ENCODE measurements at regions not wholly inside any gene's neighbourhood (a gene's known extent, or its start where the extent isn't known, plus 50 kb on each side); places are given as distances from the start of the nearest gene placed in this dataset.

DNA sequence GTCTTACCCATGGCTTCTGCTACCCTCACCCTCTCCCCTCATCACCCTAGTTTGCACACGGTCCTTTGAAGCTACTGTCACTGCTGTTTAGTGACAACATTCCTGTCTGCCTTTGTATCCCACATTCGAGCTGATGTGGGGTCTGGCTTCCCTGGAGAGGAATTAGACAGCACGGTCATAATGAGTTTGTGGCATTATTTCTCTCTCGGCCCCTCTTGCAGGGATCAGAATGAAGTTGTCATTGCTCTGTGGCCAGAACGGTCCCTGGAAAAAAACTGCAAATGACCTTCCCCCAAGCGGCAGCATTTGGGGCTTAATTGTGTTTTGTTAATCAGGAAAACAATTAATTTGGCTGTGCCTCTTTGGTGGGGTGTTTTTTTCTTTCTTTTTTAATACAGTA is 317.2 kb upstream of the PODXL start:
- H3K36me3 Mint-ChIP-seq (ENCODE audit: unreplicated experiment), result no peaks in the 10 kb centered on the region
- TF ChIP-seq, protein P1, sequence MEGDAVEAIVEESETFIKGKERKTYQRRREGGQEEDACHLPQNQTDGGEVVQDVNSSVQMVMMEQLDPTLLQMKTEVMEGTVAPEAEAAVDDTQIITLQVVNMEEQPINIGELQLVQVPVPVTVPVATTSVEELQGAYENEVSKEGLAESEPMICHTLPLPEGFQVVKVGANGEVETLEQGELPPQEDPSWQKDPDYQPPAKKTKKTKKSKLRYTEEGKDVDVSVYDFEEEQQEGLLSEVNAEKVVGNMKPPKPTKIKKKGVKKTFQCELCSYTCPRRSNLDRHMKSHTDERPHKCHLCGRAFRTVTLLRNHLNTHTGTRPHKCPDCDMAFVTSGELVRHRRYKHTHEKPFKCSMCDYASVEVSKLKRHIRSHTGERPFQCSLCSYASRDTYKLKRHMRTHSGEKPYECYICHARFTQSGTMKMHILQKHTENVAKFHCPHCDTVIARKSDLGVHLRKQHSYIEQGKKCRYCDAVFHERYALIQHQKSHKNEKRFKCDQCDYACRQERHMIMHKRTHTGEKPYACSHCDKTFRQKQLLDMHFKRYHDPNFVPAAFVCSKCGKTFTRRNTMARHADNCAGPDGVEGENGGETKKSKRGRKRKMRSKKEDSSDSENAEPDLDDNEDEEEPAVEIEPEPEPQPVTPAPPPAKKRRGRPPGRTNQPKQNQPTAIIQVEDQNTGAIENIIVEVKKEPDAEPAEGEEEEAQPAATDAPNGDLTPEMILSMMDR (IDR thresholded peaks at IDR 0.05; ENCODE audit: partially characterized antibody, unreplicated experiment), result no peak
- H3K27me3 Mint-ChIP-seq (ENCODE audit: unreplicated experiment), result peaks cover 3% of the 10 kb centered on the region
- no peak overlapping the region for H3K27ac Mint-ChIP-seq (ENCODE audit: unreplicated experiment)
- peaks cover 2% of the 10 kb centered on the region for H3K9me3 Mint-ChIP-seq (ENCODE audit: unreplicated experiment)
- no peaks in the 10 kb centered on the region for H3K4me1 Mint-ChIP-seq (ENCODE audit: low read depth, unreplicated experiment)
- DNase-seq, result no peak
- no peak overlapping the region for H3K4me3 Mint-ChIP-seq (ENCODE audit: unreplicated experiment)

DNA sequence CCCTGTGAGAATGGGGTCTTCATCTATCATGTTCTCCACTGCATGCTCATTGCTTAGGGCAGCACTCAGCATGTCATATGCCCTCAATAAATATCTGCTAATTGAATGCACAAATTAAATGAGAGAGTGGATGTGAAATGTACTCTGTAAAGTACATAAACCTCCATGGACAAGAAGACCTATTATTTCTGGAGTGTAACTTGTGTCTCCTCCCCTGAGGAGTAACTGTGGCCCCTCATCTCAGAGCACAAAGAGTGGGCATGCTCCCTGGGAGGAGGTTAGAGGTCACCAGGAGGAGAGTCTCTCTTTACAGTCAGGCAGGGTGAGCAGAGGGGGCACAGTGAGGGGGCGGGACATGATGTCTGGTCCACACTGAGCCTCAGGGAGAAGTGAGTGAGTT is 313.6 kb upstream of the PODXL start:
- Mint-ChIP-seq H3K27ac (ENCODE audit: unreplicated experiment) (no peak overlapping the region), H3K27me3 (ENCODE audit: unreplicated experiment) (peaks cover 3% of the 10 kb centered on the region), H3K36me3 (ENCODE audit: unreplicated experiment) (no peaks in the 10 kb centered on the region), H3K9me3 (ENCODE audit: unreplicated experiment) (peaks cover 2% of the 10 kb centered on the region), H3K4me1 (ENCODE audit: low read depth, unreplicated experiment) (no peaks in the 10 kb centered on the region), H3K4me3 (ENCODE audit: unreplicated experiment) (no peak overlapping the region)
- no peak for DNase-seq
- TF ChIP-seq, protein P1 (IDR thresholded peaks at IDR 0.05; ENCODE audit: partially characterized antibody, unreplicated experiment), result no peak

DNA sequence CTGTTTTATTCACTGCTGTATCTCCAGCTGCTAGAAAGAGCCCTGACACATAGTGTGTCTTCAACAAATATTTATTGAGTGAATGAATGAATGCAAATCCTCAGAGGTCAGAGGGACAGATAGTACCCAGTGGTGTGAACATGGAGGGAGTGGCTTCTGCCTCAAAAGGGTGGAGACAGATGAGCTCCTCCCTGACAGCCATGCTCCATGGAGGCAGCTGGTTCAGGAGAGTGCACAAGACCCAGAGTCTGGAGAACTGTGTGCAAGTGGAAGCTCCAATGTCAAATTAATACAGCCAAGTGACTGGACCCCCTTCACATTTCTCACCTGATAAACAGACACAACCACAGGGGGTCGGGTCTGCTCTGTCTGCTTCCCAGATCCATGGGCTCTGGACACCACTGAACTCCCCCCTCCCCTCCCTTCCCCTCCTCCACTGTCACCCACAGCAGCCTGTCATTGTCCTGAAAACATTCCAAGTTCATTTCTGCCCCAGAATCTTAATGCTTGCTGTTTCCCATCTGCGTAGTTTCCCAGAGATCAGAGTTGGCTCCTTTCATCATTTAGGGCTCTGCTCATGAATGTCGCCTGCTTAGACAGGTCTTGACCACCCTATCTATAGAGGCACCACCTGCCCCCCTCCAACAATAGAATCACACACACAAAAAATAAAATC is 312.9 kb upstream of the PODXL start:
- no peaks in the 10 kb centered on the region for H3K4me1 Mint-ChIP-seq (ENCODE audit: low read depth, unreplicated experiment)
- peaks cover 3% of the 10 kb centered on the region for H3K27me3 Mint-ChIP-seq (ENCODE audit: unreplicated experiment)
- H3K27ac Mint-ChIP-seq (ENCODE audit: unreplicated experiment), result no peak overlapping the region
- peaks cover 2% of the 10 kb centered on the region for H3K9me3 Mint-ChIP-seq (ENCODE audit: unreplicated experiment)
- DNase-seq, result no peak
- H3K4me3 Mint-ChIP-seq (ENCODE audit: unreplicated experiment), result no peak overlapping the region
- H3K36me3 Mint-ChIP-seq (ENCODE audit: unreplicated experiment), result no peaks in the 10 kb centered on the region
- TF ChIP-seq, protein P1 (IDR thresholded peaks at IDR 0.05; ENCODE audit: partially characterized antibody, unreplicated experiment), result no peak

DNA sequence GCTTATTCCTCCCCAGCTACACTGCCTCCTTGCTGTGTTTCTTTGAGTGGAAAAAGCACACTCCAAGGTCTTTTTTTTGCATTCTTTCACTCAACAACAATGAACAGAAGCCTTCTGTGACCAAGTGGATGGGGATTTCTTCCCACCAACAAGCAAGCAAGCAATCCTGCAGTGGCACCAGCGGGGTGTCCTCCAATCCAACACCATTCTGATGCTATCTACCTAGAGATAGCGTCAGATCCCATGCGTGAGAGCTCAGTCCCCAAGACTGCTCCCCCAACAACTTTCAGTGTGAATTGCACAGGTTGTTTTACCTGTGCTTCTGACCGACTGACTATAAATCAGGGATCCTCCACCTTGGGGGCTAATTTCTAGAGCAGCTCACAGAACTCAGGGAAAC is 311.0 kb upstream of the PODXL start:
- DNase-seq, result no peak
- no peaks in the 10 kb centered on the region for H3K4me1 Mint-ChIP-seq (ENCODE audit: low read depth, unreplicated experiment)
- TF ChIP-seq, protein P1 (IDR thresholded peaks at IDR 0.05; ENCODE audit: partially characterized antibody, unreplicated experiment), result no peak
- H3K4me3 Mint-ChIP-seq (ENCODE audit: unreplicated experiment), result no peak overlapping the region
- H3K9me3 Mint-ChIP-seq (ENCODE audit: unreplicated experiment), result peaks cover 1% of the 10 kb centered on the region
- H3K27ac Mint-ChIP-seq (ENCODE audit: unreplicated experiment), result no peak overlapping the region
- peaks cover 1% of the 10 kb centered on the region for H3K27me3 Mint-ChIP-seq (ENCODE audit: unreplicated experiment)
- H3K36me3 Mint-ChIP-seq (ENCODE audit: unreplicated experiment), result no peaks in the 10 kb centered on the region

DNA sequence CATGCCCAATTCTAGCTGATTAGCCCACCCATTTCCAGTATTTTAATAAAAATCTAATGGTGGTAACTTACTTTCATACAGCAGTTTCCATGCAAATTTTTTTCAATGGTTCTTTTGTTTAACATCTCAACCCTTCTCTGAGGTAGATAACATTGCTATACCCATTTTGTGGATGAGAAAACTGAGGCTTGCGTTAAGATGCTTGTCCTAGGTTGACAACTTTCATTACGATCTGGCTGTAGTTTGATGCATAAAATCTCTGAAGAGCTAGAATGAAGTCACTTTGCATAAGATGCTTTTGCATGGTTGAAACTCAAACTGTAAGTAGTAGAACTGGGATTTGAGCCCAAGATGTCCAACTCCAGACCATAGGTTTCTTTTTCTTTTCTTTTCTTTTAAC is 309.5 kb upstream of the PODXL start:
- no peaks in the 10 kb centered on the region for H3K27me3 Mint-ChIP-seq (ENCODE audit: unreplicated experiment)
- no peak for DNase-seq
- H3K4me3 Mint-ChIP-seq (ENCODE audit: unreplicated experiment), result no peak overlapping the region
- H3K27ac Mint-ChIP-seq (ENCODE audit: unreplicated experiment), result no peak overlapping the region
- H3K9me3 Mint-ChIP-seq (ENCODE audit: unreplicated experiment), result peaks cover 1% of the 10 kb centered on the region
- TF ChIP-seq, protein P1 (IDR thresholded peaks at IDR 0.05; ENCODE audit: partially characterized antibody, unreplicated experiment), result no peak
- H3K36me3 Mint-ChIP-seq (ENCODE audit: unreplicated experiment), result no peaks in the 10 kb centered on the region
- no peaks in the 10 kb centered on the region for H3K4me1 Mint-ChIP-seq (ENCODE audit: low read depth, unreplicated experiment)
